GM18511 (cell line): ENCODE measurements at regions not wholly inside any gene's neighbourhood (a gene's known extent, or its start where the extent isn't known, plus 50 kb on each side); places are given as distances from the start of the nearest gene placed in this dataset.
"Not testable (repeated sequence)": the region's sequence is repeated elsewhere in the genome, so short reads cannot be mapped to it uniquely, and the experiment has no call there.

ENCODE experiments used
- ATAC-seq: cut with Tn5 transposase; IDR thresholded peaks from one replicate; pipeline ENCODE4 v1.9.1; 2021; ENCODE audit warnings: mild to moderate bottlenecking, moderate library complexity; ENCODE audit not compliant: unreplicated experiment

GRCh38 chrX:79511799-79512198, 144.7 kb upstream of the ITM2A start:
- ATAC-seq: no peak

GRCh38 chrX:79506001-79506400, 138.9 kb upstream of the ITM2A start:
- ATAC-seq: no peak

GRCh38 chrX:79482686-79483085, 115.6 kb upstream of the ITM2A start:
- ATAC-seq: no peak

- ATAC-seq: no peak
These were observed 110.6 kb upstream of the ITM2A start for GRCh38 chrX:79477691-79478090.

GRCh38 chrX:79466636-79467035, 99.5 kb upstream of the ITM2A start:
- no peak for ATAC-seq

- no peak for ATAC-seq
These were observed 95.3 kb upstream of the ITM2A start for GRCh38 chrX:79462458-79462857.

- not testable (repeated sequence) for ATAC-seq
These were observed 89.5 kb upstream of the ITM2A start for GRCh38 chrX:79456593-79456992.

GRCh38 chrX:79452881-79453280, 85.7 kb upstream of the ITM2A start:
- no peak for ATAC-seq

GRCh38 chrX:79444694-79445210, 77.6 kb upstream of the ITM2A start:
- ATAC-seq: no peak

- ATAC-seq: no peak
These were observed 76.0 kb upstream of the ITM2A start for GRCh38 chrX:79443121-79443520.

- no peak for ATAC-seq
These were observed 73.2 kb upstream of the ITM2A start for GRCh38 chrX:79440336-79440735.
